PC-9 (cell line): ENCODE measurements at regions not wholly inside any gene's neighbourhood (a gene's known extent, or its start where the extent isn't known, plus 50 kb on each side); places are given as distances from the start of the nearest gene placed in this dataset.
"Not testable (repeated sequence)": the region's sequence is repeated elsewhere in the genome, so short reads cannot be mapped to it uniquely, and the experiment has no call there.

ENCODE experiments used
- BruUV-seq: library from RNA; stranded (reverse); fragments of 400-500 nt; replicated peaks from 2 replicates; lab custom pipeline; 2021; lab: Mats Ljungman, UMichigan
- CTCF ChIA-PET: fragments of 300-600 bp; sonication (Branson Sonifier 250); formaldehyde crosslinking; loops from one replicate; lab custom pipeline; 2022; ENCODE audit warnings: antibody characterized with exemption; lab: Charles Lee
- POLR2A ChIA-PET: fragments of 300-600 bp; sonication (Branson Sonifier 250); formaldehyde crosslinking; loops from one replicate; lab custom pipeline; 2022; ENCODE audit warnings: antibody characterized with exemption; ENCODE audit not compliant: unreplicated experiment; lab: Charles Lee
- DNase-seq, 2 experiments: peaks; one replicate each; pipeline versions ENCODE4 v3.0.0 to v3.0.0-alpha.2; 2015 to 2022; ENCODE audit warnings: mixed read lengths in 1 of 2
- H2AFZ ChIP-seq: fragments of 200-600 bp; sonication (generic); 2 replicates; pipeline ENCODE4 v1.8.1; 2017; ENCODE audit warnings: antibody characterized with exemption
- H3F3A ChIP-seq: fragments of 200-600 bp; sonication (generic); 2 replicates; pipeline ENCODE4 v1.8.1; 2017; ENCODE audit warnings: antibody characterized with exemption, mild to moderate bottlenecking, low read depth; ENCODE audit not compliant: insufficient read depth
- H3K27ac ChIP-seq: fragments of 200-600 bp; sonication (generic); 2 replicates; pipeline ENCODE4 v1.6.1; 2016; ENCODE audit warnings: mixed run types
- H3K27me3 ChIP-seq: fragments of 200-600 bp; sonication (generic); 2 replicates; pipeline ENCODE4 v1.6.1; 2016; ENCODE audit warnings: low read depth, mixed run types; ENCODE audit not compliant: insufficient read depth
- H3K36me3 ChIP-seq: fragments of 200-600 bp; sonication (generic); 2 replicates; pipeline ENCODE4 v1.6.1; 2016; ENCODE audit warnings: low read depth, mixed run types
- H3K4me1 ChIP-seq: fragments of 200-600 bp; sonication (generic); replicated peaks from 2 replicates; pipeline ENCODE4 v1.6.1; 2016; ENCODE audit warnings: mixed run types; ENCODE audit not compliant: insufficient read depth
- H3K4me2 ChIP-seq: fragments of 200-600 bp; sonication (generic); 2 replicates; pipeline ENCODE4 v1.6.1; 2017; ENCODE audit warnings: mixed run types
- H3K4me3 ChIP-seq: fragments of 200-600 bp; sonication (generic); 2 replicates; pipeline ENCODE4 v1.6.1; 2016; ENCODE audit warnings: mixed run types
- H3K79me2 ChIP-seq: fragments of 200-600 bp; sonication (generic); 2 replicates; pipeline ENCODE4 v1.6.1; 2017; ENCODE audit warnings: low read depth, mixed run types
- H3K9me2 ChIP-seq: fragments of 200-600 bp; sonication (generic); 2 replicates; pipeline ENCODE4 v1.8.1; 2017; ENCODE audit warnings: mild to moderate bottlenecking; ENCODE audit not compliant: insufficient read depth
- H3K9me3 ChIP-seq: fragments of 200-600 bp; sonication (generic); 2 replicates; pipeline ENCODE4 v1.8.1; 2016; ENCODE audit warnings: low read depth; ENCODE audit not compliant: insufficient read depth
- H4K20me1 ChIP-seq: fragments of 200-600 bp; sonication (generic); 2 replicates; pipeline ENCODE4 v1.8.1; 2017; ENCODE audit not compliant: insufficient read depth
- CTCF ChIP-seq: fragments of 200-600 bp; sonication (generic); conservative IDR thresholded peaks from 2 replicates; pipeline ENCODE4 v1.6.1; 2017; ENCODE audit warnings: mixed run types, antibody characterized with exemption, mild to moderate bottlenecking, moderate library complexity
- EZH2 ChIP-seq: fragments of 200-600 bp; sonication (generic); IDR thresholded peaks from 2 replicates; pipeline ENCODE4 v1.8.0; 2017; ENCODE audit warnings: antibody characterized with exemption, low read depth
- intact Hi-C: fragments of 100-400 bp; cut with micrococcal nuclease; formaldehyde crosslinking; loops from one replicate; pipeline ENCODE4 v1.10.0; 2022; ENCODE audit not compliant: unreplicated experiment

DNA sequence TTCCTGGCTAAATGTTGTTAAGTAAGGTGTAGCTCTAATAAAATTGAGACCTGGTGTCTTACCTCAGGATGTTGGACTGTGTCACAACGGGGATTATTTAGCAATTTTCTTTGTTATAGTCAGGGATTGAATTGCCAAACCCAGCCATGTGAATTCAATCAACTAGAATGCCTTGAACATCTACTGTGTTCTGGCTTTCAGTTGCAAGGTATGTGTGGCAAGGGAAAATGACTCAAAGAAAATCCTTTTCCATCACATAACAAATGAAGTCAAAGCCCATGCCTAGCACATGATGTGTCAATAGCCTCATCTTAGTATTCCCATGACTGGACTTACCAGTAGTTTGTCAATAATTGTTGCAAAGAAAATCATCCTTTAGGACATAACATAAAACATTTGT, 519.8 kb upstream of the FLRT2 start:
- H3K36me3 ChIP-seq = no peaks in the 10 kb centered on the region
- no peaks in the 10 kb centered on the region for H4K20me1 ChIP-seq
- ChIA-PET CTCF (no interaction called here), POLR2A (no interaction called here)
- no peaks in the 10 kb centered on the region for H3K9me3 ChIP-seq
- no TSS peak for BruUV-seq
- H3K27ac ChIP-seq = no peak overlapping the region
- H3K27me3 ChIP-seq = no peaks in the 10 kb centered on the region
- no peak for DNase-seq
- no peaks in the 10 kb centered on the region for H3K9me2 ChIP-seq
- H3K4me2 ChIP-seq = no peak overlapping the region
- no peaks in the 10 kb centered on the region for H3K4me1 ChIP-seq
- H3F3A ChIP-seq = no peaks in the 10 kb centered on the region
- intact Hi-C loops = no loop called here
- TF ChIP-seq CTCF (no peak), EZH2 (no peak)
- H3K4me3 ChIP-seq = no peak overlapping the region
- H2AFZ ChIP-seq = no peak overlapping the region
- no peaks in the 10 kb centered on the region for H3K79me2 ChIP-seq

GRCh38 chr14:85016496-85016895, 513.4 kb upstream of the FLRT2 start:
- Histone ChIP-seq H4K20me1 (no peaks in the 10 kb centered on the region), H3K9me3 (no peaks in the 10 kb centered on the region), H2AFZ (no peak overlapping the region), H3K4me2 (no peak overlapping the region), H3K27me3 (no peaks in the 10 kb centered on the region), H3K36me3 (no peaks in the 10 kb centered on the region), H3K4me3 (no peak overlapping the region), H3K79me2 (no peaks in the 10 kb centered on the region), H3K9me2 (no peaks in the 10 kb centered on the region), H3K4me1 (no peaks in the 10 kb centered on the region), H3F3A (no peaks in the 10 kb centered on the region), H3K27ac (no peak overlapping the region)
- TF ChIP-seq CTCF (no peak), EZH2 (no peak)
- ChIA-PET POLR2A (no interaction called here), CTCF (no interaction called here)
- intact Hi-C loops = no loop called here
- no TSS peak for BruUV-seq
- no peak for DNase-seq

DNA sequence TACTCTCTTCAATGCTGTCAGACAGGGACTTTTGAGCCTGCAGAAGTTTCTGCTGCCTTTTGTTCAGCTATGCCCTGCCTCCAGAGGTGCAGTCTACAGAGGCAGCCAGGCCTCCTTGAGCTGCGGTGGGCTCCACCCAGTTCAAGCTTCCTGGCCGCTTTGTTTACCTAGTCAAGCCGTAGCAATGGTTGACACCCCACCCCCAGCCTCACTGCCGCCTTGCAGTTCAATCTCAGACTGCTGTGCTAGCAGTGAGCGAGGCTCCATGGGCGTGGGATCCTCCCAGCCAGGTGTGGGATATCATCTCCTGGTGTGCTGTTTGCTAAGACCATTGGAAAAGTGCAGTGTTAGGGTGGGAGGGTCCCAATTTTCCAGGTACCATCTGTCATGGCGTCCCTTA, 506.1 kb upstream of the FLRT2 start:
- H3K36me3 ChIP-seq, H3K27ac ChIP-seq, DNase-seq, H2AFZ ChIP-seq, CTCF ChIA-PET, H3K9me2 ChIP-seq, H3K9me3 ChIP-seq, H3K79me2 ChIP-seq, POLR2A ChIA-PET, H3F3A ChIP-seq, H3K4me1 ChIP-seq, intact Hi-C loops, H3K4me3 ChIP-seq, BruUV-seq, H3K4me2 ChIP-seq, H4K20me1 ChIP-seq, H3K27me3 ChIP-seq: not testable (repeated sequence)

DNA sequence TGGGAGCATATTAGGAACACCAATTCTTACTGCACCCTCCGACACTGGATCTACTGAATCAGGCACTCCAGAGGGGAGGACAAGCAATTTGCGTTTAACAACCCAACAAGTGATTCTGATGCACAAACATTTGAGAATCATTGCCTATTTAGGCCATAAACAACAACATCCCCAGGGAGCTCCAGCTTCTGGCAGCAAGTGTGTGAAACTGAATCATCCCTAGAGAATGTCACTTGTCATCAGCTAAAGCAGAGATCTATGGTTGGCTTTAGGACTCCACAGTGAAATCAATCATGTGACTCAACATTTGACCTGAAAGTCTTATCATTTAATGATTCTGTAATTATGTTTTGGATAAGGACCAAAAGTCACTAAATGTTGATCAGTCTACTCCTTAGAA, 505.0 kb upstream of the FLRT2 start:
- no peak for DNase-seq
- H3K27ac ChIP-seq = no peak overlapping the region
- H3K4me2 ChIP-seq = no peak overlapping the region
- ChIA-PET POLR2A (no interaction called here), CTCF (interaction anchor here (0.6 kb wide), 1 partner anchor 588 kb away, joined by 3 read pairs; no protein-coding TSS in a partner anchor)
- H3F3A ChIP-seq = no peaks in the 10 kb centered on the region
- H3K9me3 ChIP-seq = no peaks in the 10 kb centered on the region
- H3K4me3 ChIP-seq = no peak overlapping the region
- intact Hi-C loops = no loop called here
- BruUV-seq = no TSS peak
- no peak overlapping the region for H2AFZ ChIP-seq
- no peaks in the 10 kb centered on the region; the same call in 1 of the 2 replicates for H3K9me2 ChIP-seq
- H3K4me1 ChIP-seq = no peaks in the 10 kb centered on the region
- H3K27me3 ChIP-seq = no peaks in the 10 kb centered on the region
- TF ChIP-seq CTCF = no peak
- no peak for TF ChIP-seq EZH2
- no peaks in the 10 kb centered on the region for H4K20me1 ChIP-seq
- H3K36me3 ChIP-seq = no peaks in the 10 kb centered on the region
- H3K79me2 ChIP-seq = no peaks in the 10 kb centered on the region
